GM19328 (cell line): ENCODE measurements at regions not wholly inside any gene's neighbourhood (a gene's known extent, or its start where the extent isn't known, plus 50 kb on each side); places are given as distances from the start of the nearest gene placed in this dataset.
"Not testable (repeated sequence)": the region's sequence is repeated elsewhere in the genome, so short reads cannot be mapped to it uniquely, and the experiment has no call there.

ENCODE experiments used
- ATAC-seq: cut with Tn5 transposase; IDR thresholded peaks from one replicate; pipeline ENCODE4 v1.9.1; 2021; ENCODE audit warnings: mild to moderate bottlenecking, moderate library complexity; ENCODE audit not compliant: unreplicated experiment

GRCh38 chr6:135129136-135129856 lies 51.8 kb upstream of the MYB start:
- no peak for ATAC-seq

GRCh38 chr6:135128268-135128914 lies 52.7 kb upstream of the MYB start:
- peak; percentile 58 for ATAC-seq

- ATAC-seq = no peak
These were observed 54.4 kb upstream of the MYB start for GRCh38 chr6:135126729-135127128.

- ATAC-seq = no peak
These were observed 55.1 kb upstream of the MYB start for GRCh38 chr6:135126034-135126433.

GRCh38 chr6:135121434-135121833 lies 59.7 kb upstream of the MYB start:
- ATAC-seq = no peak

- ATAC-seq = no peak
These were observed 62.9 kb upstream of the MYB start for GRCh38 chr6:135118134-135118730.

- ATAC-seq = no peak
These were observed 62.9 kb upstream of the HBS1L start for GRCh38 chr6:135117413-135117968.

GRCh38 chr6:135116571-135116970 lies 61.9 kb upstream of the HBS1L start:
- no peak for ATAC-seq

- ATAC-seq = no peak
These were observed 61.2 kb upstream of the HBS1L start for GRCh38 chr6:135115834-135116233.

GRCh38 chr6:135115411-135115810 lies 60.8 kb upstream of the HBS1L start:
- no peak for ATAC-seq

- ATAC-seq = peak; percentile 56
These were observed 59.9 kb upstream of the HBS1L start for GRCh38 chr6:135114355-135115145.

- ATAC-seq = no peak
These were observed 59.2 kb upstream of the HBS1L start for GRCh38 chr6:135113860-135114259.

GRCh38 chr6:135112951-135113350 lies 58.3 kb upstream of the HBS1L start:
- not testable (repeated sequence) for ATAC-seq

GRCh38 chr6:135110261-135110781 lies 55.7 kb upstream of the HBS1L start:
- not testable (repeated sequence) for ATAC-seq

GRCh38 chr6:135109761-135110160 lies 55.1 kb upstream of the HBS1L start:
- no peak for ATAC-seq

GRCh38 chr6:135108692-135109091 lies 54.1 kb upstream of the HBS1L start:
- no peak for ATAC-seq

- no peak for ATAC-seq
These were observed 52.0 kb upstream of the HBS1L start for GRCh38 chr6:135106611-135107010.

- ATAC-seq = no peak
These were observed 51.1 kb upstream of the HBS1L start for GRCh38 chr6:135105710-135106109.

- ATAC-seq = no peak
These were observed 50.7 kb upstream of the HBS1L start for GRCh38 chr6:135105299-135105698.
